ENCODE measurements at regions not wholly inside any gene's neighbourhood (a gene's known extent, or its start where the extent isn't known, plus 50 kb on each side); places are given as distances from the start of the nearest gene placed in this dataset.

GRCh38 chr4:182018691-182019090 is 224.5 kb upstream of the TENM3 start:
- no peak for TF ChIP-seq CTCF (conservative IDR thresholded peaks at IDR 0.05)
- TF ChIP-seq ZFX (IDR thresholded peaks at IDR 0.05) = no peak

Measured in C4-2B (cell line).